Tibial nerve (tissue), 4 donors: ENCODE measurements at regions not wholly inside any gene's neighbourhood (a gene's known extent, or its start where the extent isn't known, plus 50 kb on each side); places are given as distances from the start of the nearest gene placed in this dataset.

Experiments used
- CTCF ChIP-seq, 5 experiments: fragments of 200-600 bp in 3 of 5; fragments of 450-650 bp in 2 of 5; sonication (generic) in 3 of 5; IDR thresholded peaks; one replicate each; pipeline ENCODE4 v1.5.1; 2016 to 2019; ENCODE audit warnings: antibody characterized with exemption in 5 of 5, mild to moderate bottlenecking in 3 of 5, moderate library complexity in 2 of 5
- EP300 ChIP-seq, 2 donors: sonication (generic); formaldehyde crosslinking; IDR thresholded peaks; one replicate each; pipeline ENCODE4 v1.6.1; 2017; ENCODE audit warnings: antibody characterized with exemption in 2 of 2, mild to moderate bottlenecking in 1 of 2
- POLR2A ChIP-seq, 2 donors: fragments of 450-650 bp; IDR thresholded peaks; one replicate each; pipeline ENCODE4 v1.6.1; 2017; ENCODE audit warnings: antibody characterized with exemption in 2 of 2, mild to moderate bottlenecking in 2 of 2, moderate library complexity in 2 of 2

- TF ChIP-seq CTCF (IDR thresholded peaks at IDR 0.05) (no peak), POLR2A (IDR thresholded peaks at IDR 0.05) (no peak), EP300 (IDR thresholded peaks at IDR 0.05) (no peak)
Observed at GRCh38 chr7:19852192-19852591, 78.8 kb upstream of the TMEM196 start.
